Gastroesophageal sphincter (tissue), 3 donors: ENCODE measurements at regions not wholly inside any gene's neighbourhood (a gene's known extent, or its start where the extent isn't known, plus 50 kb on each side); places are given as distances from the start of the nearest gene placed in this dataset.

Source experiments
- CTCF ChIP-seq, 4 experiments: fragments of 200-600 bp in 2 of 4; fragments of 450-650 bp in 2 of 4; sonication (generic) in 1 of 4; IDR thresholded peaks; one replicate each; pipeline ENCODE4 v1.5.1; 2017 to 2019; ENCODE audit warnings: antibody characterized with exemption in 4 of 4, mild to moderate bottlenecking in 2 of 4, moderate library complexity in 2 of 4
- EP300 ChIP-seq: sonication (generic); formaldehyde crosslinking; IDR thresholded peaks from one replicate; pipeline ENCODE4 v1.6.1; 2017; ENCODE audit warnings: antibody characterized with exemption, mild to moderate bottlenecking
- POLR2A ChIP-seq, 2 donors: fragments of 450-650 bp; IDR thresholded peaks; one replicate each; pipeline ENCODE4 v1.6.1; 2017; ENCODE audit warnings: antibody characterized with exemption in 2 of 2, mild to moderate bottlenecking in 2 of 2, moderate library complexity in 1 of 2
- POLR2AphosphoS5 ChIP-seq: sonication (generic); formaldehyde crosslinking; IDR thresholded peaks from one replicate; pipeline ENCODE4 v1.6.1; 2017; ENCODE audit warnings: antibody characterized with exemption

DNA sequence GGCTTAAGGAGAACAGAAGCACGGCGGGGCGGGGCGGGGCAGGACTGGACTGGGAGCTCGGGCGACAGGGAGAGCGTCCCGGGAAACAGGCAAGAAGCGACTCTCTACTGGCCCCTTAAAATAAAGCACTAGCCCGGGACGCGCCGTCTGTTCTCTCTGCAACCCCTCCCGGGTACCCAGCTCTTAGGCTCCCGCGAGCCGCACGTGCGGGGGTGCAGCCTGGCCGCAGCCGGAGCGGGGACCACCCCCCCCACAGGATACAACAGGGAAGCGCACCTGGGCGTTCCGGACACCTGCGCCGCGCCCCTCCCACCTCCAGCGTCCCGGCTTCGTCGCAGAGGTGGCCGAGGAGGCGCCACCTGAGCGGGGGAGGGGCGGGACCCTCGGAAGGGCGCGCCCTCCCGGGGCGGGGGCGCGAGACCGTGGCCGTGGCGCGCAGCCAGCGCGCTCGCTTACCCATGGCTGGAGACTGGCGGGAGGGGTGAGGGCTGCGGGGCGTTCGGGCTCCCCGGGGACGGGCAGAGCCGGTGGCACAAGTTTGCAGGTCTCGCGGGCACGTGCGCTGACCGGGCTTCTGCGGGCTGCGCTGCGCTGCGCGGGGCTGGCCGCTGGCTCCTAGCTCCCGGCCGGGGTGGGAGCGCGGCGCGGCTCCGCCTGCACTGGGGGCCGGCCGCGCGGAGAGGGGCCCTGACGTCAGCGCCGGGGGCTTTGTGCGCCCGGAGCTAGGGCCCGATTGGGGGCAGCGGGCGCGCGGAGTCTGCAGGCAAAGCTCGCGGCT lies 91.5 kb downstream of the GEMIN8 start:
- TF ChIP-seq CTCF (IDR thresholded peaks at IDR 0.05) (no peak), POLR2A (IDR thresholded peaks at IDR 0.05) (no peak), POLR2AphosphoS5 (no peak), EP300 (no peak)
